ENCODE measurements at regions not wholly inside any gene's neighbourhood (a gene's known extent, or its start where the extent isn't known, plus 50 kb on each side); places are given as distances from the start of the nearest gene placed in this dataset.

- TF ChIP-seq JUN (IDR thresholded peaks at IDR 0.05; ENCODE audit: borderline replicate concordance, insufficient read depth, insufficient read length, low read depth) (no peak), EZH2 (IDR thresholded peaks at IDR 0.05; ENCODE audit: borderline replicate concordance, low read depth, low read length, severe bottlenecking) (no peak), POLR2AphosphoS5 (IDR thresholded peaks at IDR 0.05; ENCODE audit: insufficient read depth, low read depth, low read length) (no peak), FOS (IDR thresholded peaks at IDR 0.05; ENCODE audit: borderline replicate concordance, insufficient read depth, low read length) (no peak), POLR2A (IDR thresholded peaks at IDR 0.05; ENCODE audit: low read depth, low read length) (no peak), GATA2 (IDR thresholded peaks at IDR 0.05; ENCODE audit: insufficient read depth, insufficient read length, low read depth, low read length) (no peak), MYC (IDR thresholded peaks at IDR 0.05; ENCODE audit: low read depth, low read length) (no peak)
- TF ChIP-seq, protein P1, sequence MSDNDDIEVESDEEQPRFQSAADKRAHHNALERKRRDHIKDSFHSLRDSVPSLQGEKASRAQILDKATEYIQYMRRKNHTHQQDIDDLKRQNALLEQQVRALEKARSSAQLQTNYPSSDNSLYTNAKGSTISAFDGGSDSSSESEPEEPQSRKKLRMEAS (IDR thresholded peaks at IDR 0.05; ENCODE audit: insufficient read depth, insufficient read length) = no peak
- TF ChIP-seq, protein P2, sequence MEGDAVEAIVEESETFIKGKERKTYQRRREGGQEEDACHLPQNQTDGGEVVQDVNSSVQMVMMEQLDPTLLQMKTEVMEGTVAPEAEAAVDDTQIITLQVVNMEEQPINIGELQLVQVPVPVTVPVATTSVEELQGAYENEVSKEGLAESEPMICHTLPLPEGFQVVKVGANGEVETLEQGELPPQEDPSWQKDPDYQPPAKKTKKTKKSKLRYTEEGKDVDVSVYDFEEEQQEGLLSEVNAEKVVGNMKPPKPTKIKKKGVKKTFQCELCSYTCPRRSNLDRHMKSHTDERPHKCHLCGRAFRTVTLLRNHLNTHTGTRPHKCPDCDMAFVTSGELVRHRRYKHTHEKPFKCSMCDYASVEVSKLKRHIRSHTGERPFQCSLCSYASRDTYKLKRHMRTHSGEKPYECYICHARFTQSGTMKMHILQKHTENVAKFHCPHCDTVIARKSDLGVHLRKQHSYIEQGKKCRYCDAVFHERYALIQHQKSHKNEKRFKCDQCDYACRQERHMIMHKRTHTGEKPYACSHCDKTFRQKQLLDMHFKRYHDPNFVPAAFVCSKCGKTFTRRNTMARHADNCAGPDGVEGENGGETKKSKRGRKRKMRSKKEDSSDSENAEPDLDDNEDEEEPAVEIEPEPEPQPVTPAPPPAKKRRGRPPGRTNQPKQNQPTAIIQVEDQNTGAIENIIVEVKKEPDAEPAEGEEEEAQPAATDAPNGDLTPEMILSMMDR (IDR thresholded peaks at IDR 0.05; ENCODE audit: extremely low read depth in 1 of 2, insufficient read depth in 1 of 2, low read depth in 1 of 2, low read length in 2 of 2) = no peak
- Histone ChIP-seq H3K9ac (replicated peaks; ENCODE audit: extremely low read depth, insufficient read depth, low read length) (no peak overlapping the region), H3K9me3 (replicated peaks; ENCODE audit: control insufficient read depth, insufficient read depth, low read length) (peaks cover 5% of the 10 kb centered on the region), H3K4me1 (ENCODE audit: control insufficient read depth, extremely low read depth, insufficient read depth, low read length) (no peaks in the 10 kb centered on the region), H3K4me2 (ENCODE audit: insufficient read depth, low read length) (no peak overlapping the region), H3K27ac (ENCODE audit: insufficient read depth, low read depth, low read length) (no peak overlapping the region), H4K20me1 (replicated peaks; ENCODE audit: control insufficient read depth, extremely low read depth, insufficient read depth, low read length) (no peaks in the 10 kb centered on the region), H3K79me2 (ENCODE audit: control insufficient read depth, insufficient read depth, low read length) (no peaks in the 10 kb centered on the region), H2AFZ (ENCODE audit: low read depth, low read length) (no peak overlapping the region), H3K4me3 (replicated peaks in 1 of 3; ENCODE audit: insufficient read depth in 1 of 3, low read depth in 1 of 3, low read length in 3 of 3) (no peak overlapping the region), H3K27me3 (ENCODE audit: control insufficient read depth in 2 of 2, insufficient read depth in 2 of 2, low read length in 2 of 2) (no peaks in the 10 kb centered on the region), H3K36me3 (ENCODE audit: control insufficient read depth in 2 of 2, extremely low read depth in 1 of 2, insufficient read depth in 2 of 2, low read length in 2 of 2) (no peaks in the 10 kb centered on the region), H3K9me1 (replicated peaks; ENCODE audit: control insufficient read depth, extremely low read depth, insufficient read depth, low read length) (no peaks in the 10 kb centered on the region)
- ChIA-PET POLR2A (no interaction called here), CTCF (no interaction called here)
- dilution Hi-C loops (cut with MboI; ENCODE audit: extremely low pct_ligation_motif_present, low sequenced_read_pairs) = no loop called here
- no peak for DNase-seq (ENCODE audit: low read depth, low spot score)
- FAIRE-seq = no peak
- intact Hi-C loops (cut with micrococcal nuclease) = no loop called here
- BruUV-seq (replicated peaks) = no TSS peak
Observed at GRCh38 chr14:86943391-86944365, 1049.3 kb downstream of the GALC start.
